Esophagus muscularis mucosa (tissue), 4 donors: ENCODE measurements at regions not wholly inside any gene's neighbourhood (a gene's known extent, or its start where the extent isn't known, plus 50 kb on each side); places are given as distances from the start of the nearest gene placed in this dataset.
"Not testable (repeated sequence)": the region's sequence is repeated elsewhere in the genome, so short reads cannot be mapped to it uniquely, and the experiment has no call there.

Source experiments
- EP300 ChIP-seq: sonication (generic); formaldehyde crosslinking; IDR thresholded peaks from one replicate; pipeline ENCODE4 v1.6.1; 2017; ENCODE audit warnings: antibody characterized with exemption
- POLR2A ChIP-seq: fragments of 450-650 bp; IDR thresholded peaks from one replicate; pipeline ENCODE4 v1.6.1; 2017; ENCODE audit warnings: antibody characterized with exemption, moderate library complexity, mild to moderate bottlenecking, low read depth
- POLR2AphosphoS5 ChIP-seq, 2 donors: sonication (generic); formaldehyde crosslinking; IDR thresholded peaks; one replicate each; pipeline ENCODE4 v1.6.1; 2017; ENCODE audit warnings: antibody characterized with exemption in 2 of 2
- TF ChIP-seq, protein P1 (sequence below), 3 experiments: fragments of 200-600 bp in 2 of 3; fragments of 450-650 bp in 1 of 3; sonication (generic) in 2 of 3; IDR thresholded peaks; one replicate each; pipeline ENCODE4 v1.5.1; 2017 to 2019; ENCODE audit warnings: antibody characterized with exemption in 3 of 3, mild to moderate bottlenecking in 2 of 3, moderate library complexity in 1 of 3

DNA sequence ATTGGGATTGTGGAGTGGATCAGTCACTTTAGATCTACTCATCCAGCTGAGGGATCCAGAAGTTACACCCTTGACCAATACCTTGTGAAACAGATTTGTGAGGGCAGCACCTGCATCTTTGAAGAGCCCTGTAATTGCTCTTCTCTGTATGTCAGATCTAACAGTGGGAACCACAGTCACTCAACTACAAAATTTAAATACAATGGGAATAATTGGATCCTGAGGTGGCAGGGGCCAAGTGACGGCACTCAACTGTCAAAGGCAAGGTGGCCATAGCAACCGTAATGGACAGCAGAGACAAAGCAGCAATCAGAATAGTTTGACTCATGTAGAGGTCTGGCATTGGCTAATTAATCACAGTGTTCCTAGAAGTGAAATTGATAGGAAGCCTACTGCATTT lies 132.3 kb upstream of the F9 start:
- TF ChIP-seq, protein P1, sequence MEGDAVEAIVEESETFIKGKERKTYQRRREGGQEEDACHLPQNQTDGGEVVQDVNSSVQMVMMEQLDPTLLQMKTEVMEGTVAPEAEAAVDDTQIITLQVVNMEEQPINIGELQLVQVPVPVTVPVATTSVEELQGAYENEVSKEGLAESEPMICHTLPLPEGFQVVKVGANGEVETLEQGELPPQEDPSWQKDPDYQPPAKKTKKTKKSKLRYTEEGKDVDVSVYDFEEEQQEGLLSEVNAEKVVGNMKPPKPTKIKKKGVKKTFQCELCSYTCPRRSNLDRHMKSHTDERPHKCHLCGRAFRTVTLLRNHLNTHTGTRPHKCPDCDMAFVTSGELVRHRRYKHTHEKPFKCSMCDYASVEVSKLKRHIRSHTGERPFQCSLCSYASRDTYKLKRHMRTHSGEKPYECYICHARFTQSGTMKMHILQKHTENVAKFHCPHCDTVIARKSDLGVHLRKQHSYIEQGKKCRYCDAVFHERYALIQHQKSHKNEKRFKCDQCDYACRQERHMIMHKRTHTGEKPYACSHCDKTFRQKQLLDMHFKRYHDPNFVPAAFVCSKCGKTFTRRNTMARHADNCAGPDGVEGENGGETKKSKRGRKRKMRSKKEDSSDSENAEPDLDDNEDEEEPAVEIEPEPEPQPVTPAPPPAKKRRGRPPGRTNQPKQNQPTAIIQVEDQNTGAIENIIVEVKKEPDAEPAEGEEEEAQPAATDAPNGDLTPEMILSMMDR (IDR thresholded peaks at IDR 0.05) = not testable (repeated sequence)
- TF ChIP-seq POLR2A; POLR2AphosphoS5 (IDR thresholded peaks at IDR 0.05); EP300: not testable (repeated sequence)
